ENCODE measurements at regions not wholly inside any gene's neighbourhood (a gene's known extent, or its start where the extent isn't known, plus 50 kb on each side); places are given as distances from the start of the nearest gene placed in this dataset.

DNA sequence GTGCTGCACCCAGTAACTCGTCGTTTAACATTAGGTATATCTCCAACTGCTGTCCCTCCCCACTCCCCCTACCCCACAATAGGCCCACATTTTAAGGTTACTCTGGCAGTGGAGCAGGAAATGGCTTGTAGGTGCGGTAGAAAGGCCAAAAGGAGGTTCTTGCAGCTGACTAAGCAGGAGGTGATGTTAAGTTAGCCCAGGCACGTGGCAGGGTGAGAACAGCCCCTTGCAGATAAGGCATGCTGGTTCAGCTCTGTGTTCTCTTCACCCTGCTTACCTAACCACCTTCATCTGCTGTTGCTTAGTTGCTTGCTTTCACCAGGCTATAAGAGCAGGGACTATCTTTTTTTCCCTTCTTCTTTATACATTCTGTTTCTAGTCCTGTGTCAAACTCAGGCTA is 1082.8 kb upstream of the RBFOX1 start:
- no peak for DNase-seq

DNA sequence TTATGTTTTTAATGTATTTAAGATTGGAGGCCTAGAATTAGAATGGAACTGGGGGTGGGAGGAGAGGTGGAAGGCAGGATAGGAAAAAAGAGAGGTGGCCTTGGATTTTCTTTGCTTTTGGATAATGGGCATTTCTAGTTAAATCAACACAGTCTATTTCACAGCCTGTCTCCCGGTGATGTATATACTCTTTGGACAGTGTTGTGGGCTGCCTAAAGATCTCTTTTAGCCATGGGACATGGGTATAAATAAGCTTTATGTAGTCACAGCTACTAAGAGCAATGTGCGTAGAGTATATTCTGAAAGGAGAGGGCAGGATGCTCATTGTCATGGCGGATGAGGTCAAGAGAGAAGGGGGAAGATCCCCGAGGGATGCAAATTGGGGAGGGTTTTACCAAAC is 1084.4 kb upstream of the RBFOX1 start:
- DNase-seq = no peak

DNA sequence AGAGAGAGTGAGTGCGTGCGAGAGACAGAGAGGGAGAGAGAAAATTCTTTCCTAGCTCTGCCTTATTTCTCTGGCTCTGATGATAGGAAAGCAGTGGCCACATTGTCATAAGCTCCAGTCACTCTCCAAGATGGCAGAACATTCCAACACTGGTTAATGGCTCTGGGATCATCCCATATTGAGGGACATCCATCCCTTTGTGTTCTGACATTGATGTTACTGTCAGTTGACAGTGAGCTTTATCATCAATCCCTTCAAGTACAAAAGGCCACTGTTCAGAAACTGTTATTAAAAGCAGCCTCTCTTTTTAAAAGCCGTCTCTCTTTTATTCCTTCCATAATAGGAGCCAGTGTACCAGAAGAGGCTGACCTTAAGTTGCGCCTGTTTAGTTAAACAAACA is 1084.9 kb upstream of the RBFOX1 start:
- no peak for DNase-seq

DNA sequence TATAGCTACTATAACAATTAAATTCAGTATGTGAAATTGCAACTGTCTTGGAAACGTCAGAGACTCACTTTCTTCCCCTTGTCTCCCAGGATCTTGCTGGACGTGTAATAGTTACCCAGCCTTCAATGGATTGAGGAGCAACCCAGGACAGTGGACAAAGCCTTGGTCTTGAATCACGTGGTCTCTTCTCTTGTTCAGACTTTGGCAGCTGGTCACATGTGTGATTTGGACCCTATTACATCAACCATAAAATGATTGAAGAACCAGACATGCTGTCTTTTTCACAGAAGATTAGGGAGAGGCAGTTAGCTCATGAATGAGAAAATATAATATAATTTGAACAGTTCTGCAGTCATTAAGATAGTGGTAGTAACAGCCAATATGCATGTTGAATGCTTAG is 1085.5 kb upstream of the RBFOX1 start:
- no peak for DNase-seq

DNA sequence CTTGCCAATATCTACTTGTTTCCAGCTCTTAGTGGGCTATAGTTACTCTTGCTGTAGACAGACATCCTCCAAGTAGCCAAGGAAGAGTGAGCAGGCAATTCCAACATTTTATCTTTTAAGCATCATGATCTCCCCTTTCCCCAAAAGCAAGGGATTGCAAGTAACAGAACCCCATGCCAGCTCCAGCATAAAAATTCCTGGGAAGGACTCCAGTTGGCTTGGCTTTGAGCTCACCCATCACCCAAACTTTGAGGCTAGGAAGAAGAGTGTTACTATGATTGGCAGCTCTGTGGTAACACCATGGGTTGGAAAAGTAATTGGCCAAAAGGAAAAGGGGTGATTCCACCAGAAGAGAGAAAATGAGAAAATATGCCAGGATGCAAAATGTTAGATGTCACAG is 1086.4 kb upstream of the RBFOX1 start:
- DNase-seq = no peak

DNA sequence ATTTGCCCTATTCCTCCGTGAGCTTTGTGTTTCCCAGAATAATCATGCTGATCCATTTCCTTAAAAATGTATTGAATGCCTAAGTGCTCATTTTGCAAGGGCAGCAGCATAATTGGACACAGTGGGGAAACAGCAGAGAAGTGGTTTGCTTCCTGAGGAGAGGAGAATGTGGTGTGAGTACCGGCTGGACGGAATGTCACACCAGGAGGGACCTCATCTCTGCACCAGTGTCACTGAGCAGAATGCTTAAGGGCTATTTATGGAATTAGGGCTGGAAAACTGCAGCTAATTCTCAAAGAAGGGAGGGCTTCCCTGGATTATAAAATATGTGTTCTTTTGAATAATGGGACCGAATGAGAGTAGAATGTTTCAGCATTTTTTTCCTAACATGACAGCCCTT is 1100.6 kb upstream of the RBFOX1 start:
- no peak for DNase-seq

DNA sequence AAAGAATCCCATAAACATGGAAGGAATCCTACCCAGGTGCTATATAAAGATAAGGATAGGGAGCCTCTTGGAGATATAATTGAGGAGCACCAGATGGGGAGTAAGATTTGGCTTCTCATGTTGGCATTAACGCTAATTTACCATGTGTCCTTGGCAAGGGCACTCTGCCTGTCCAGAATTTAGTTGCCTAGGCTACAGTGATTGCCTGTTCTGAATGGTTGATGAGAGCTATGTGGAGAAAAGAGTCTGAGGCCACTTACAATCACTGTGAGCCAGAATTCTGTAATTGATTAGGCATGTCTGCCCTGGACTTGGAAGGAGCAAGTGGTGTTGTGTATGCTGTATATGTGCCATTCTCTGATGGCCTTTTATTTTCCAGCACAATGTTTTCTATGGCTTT is 1101.2 kb upstream of the RBFOX1 start:
- no peak for DNase-seq

DNA sequence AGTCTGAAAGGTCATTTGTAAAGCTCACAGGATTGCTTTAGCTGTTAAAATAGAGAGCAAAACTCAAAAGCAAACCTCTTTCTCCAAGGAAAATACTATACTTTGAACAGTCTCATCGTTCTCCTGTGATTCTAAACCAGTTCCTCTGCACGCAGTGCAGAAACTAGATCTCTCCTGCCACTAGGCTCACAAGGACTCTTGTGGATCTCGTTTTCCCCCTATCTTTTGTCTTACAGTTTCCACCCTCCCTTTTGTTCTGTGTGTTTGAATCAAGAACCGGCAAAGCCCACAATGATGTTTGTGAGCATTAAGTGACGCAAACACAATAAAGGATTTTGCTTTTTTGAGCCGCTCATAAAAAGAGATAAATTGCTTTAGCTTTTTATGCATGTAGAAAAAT is 1103.5 kb upstream of the RBFOX1 start:
- DNase-seq = no peak

DNA sequence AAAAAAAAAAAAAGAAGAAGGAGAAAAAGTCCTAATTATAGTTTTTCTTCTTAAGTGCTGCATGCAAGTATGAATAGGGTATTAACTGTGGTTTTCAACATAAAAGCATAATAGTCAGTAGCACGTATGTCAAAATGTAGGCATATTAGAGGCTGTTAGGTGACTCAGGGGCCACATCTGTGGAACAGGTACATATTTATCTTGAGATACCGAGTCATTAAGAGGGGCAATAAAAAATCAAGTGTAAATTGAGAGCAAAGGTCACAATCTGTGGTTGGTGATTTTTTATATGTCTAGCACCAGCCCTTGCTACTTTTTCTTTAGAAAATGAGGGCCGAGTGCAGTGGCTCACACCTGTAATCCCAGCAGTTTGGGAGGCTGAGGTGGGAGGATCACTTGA is 1113.8 kb upstream of the RBFOX1 start:
- no peak for DNase-seq

DNA sequence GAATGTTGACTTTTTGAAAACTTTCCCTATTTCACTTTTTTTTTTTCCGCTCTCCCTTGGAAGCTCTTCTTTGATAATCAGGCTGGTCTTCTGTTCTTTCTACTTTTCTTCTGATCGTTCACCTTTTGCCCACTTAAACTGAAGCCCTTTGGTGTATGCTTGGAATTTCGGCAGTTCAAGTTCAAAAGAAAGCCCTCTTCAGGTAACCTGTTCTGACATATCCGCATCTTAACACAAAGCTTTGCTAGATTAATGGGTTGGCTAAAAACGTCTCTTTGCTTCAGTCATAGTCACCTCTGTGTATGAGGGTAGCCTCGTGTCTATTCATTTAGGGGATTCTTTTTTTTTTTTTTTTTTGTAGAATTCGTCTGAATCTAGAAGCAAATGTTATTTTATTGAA is 1115.8 kb upstream of the RBFOX1 start:
- DNase-seq = no peak

DNA sequence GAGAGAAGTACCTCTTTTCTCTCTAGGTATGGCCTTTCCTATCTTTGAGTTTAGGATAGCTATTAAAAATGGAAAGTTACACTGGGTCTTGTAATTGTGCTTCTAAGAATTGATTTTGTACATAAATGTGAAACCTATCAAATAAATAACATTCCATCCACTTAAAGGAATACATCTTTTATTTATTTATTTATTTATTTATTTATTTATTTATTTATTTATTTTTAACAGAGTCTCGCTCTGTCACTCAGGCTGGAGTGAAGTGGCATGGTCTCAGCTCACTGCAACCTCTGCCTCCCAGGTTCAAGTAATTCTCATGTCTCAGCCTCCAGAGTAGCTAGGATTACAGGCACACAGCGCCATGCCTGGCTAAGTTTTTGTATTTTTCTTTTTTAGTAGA is 1114.0 kb upstream of the EEF2KMT start:
- no peak for DNase-seq

DNA sequence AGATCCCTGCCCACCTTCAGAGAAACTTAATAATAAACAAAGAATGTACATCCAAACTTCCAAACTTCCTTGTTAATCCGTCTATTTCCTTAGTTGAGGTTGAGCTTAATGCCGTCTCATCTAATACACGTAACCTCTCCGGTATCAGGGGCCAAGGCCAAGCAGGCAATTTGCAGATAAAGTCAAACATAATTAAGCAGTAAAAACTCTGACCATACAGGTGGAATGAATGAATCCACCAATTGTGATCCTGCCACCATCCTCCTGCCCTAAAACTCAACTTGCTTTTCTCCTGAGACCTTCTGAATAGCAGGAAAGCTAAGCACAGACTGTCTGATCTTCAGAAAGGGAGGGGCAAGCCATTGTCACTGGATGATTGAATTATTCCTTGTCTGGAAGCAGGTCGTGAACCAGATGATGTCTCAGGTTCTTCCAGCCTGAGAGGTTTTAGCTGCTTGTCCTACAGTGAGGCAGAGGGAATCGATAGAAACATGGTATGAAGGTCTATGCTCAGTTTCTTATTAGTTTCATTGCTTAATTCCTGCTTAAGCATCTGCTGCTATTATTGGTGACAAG is 1111.8 kb upstream of the EEF2KMT start:
- no peak for DNase-seq

DNA sequence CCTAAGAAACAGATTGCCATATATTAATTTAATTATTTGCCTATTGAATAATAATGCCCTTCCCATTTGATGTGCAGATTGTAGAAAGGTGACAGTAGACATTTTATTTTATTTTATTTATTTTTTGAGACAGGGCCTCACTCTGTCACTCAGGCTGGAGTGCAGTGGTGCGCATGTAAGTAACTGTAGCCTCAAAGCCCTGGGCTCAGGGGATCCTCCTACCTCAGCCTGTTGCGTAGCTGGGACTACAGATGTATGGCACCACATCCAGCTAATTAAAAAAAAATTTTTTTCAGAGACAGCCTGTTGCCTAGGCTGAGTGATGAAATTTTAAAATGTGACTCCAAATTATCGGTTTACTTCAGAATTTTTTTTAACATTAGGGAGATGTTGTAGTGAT is 1110.0 kb upstream of the EEF2KMT start:
- no peak for DNase-seq

DNA sequence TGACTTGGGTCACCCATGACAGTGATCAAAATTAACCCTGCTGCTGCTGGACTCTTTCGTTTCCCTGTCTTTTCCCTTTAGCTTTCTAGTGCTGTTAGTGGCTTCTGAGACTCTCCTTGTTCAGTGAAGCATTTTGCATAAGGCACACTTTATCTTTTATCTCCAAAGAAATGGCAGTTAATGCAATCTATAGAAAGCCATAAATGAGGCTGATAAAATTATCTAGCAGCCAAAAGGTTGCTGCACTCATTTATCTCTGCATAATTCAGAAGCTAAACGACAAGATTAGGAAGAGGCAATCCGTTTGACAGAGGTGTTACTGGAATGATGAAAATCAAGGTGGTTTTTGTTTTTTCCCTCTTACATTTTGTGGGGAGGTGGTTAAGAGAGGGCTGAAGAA is 1109.5 kb upstream of the EEF2KMT start:
- DNase-seq = no peak

DNA sequence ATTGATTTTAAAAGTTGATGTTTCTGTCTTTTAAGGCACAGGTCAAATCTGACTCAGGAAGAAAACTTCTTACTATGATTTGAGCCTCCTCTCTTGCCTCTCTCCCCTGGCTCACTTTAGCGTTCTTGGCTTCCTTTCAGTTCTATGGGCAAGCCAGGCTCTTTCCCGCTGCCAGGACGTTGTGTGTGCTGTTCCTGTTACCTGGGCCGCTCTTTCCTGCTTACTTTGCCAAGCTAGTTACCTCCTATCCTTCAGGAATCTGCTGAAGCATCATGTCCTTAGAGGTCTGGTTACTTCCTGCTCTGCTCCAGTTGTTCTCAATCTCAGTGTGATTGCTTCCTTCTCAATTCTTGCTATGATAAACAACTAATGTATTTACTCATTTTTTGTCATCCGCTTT is 1108.5 kb upstream of the EEF2KMT start:
- DNase-seq = no peak

DNA sequence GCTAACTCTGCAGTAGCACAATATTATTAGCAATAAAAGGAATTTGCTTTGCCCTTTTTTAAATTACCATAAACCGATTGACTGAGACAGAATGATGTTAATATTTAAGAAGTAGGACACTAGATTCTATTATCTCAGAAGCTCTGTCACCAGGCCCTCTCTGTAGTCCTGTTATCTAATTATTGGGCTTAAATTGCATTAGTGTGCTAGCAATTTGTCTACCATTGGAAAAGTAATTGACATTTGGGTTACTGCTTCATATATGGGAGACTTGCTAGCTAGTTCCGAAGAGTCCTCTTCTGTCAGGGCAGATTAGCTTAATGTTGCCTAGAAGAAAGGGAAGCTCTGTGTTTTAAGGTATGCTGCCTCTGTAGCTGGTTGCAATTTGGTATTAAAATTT is 1107.3 kb upstream of the EEF2KMT start:
- DNase-seq = no peak

DNA sequence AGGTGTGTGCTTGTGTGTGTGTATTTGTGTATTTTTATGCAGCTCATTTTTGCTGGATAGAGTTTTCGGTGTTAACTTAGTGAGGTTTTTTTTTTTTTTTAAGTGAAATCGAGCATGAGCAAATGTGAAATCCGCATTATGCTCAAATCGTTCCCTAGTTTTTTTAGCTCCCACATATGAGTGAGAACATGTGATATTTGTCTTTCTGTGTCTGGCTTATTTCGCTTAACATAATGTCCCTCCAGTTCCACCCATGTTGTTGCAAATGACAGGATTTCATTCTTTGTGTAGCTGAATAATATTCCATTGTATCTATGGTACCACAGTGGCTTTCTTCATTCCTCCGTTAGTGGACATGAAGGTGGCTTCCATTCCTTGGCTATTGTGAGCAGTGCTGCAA is 1103.3 kb upstream of the EEF2KMT start:
- no peak for DNase-seq

DNA sequence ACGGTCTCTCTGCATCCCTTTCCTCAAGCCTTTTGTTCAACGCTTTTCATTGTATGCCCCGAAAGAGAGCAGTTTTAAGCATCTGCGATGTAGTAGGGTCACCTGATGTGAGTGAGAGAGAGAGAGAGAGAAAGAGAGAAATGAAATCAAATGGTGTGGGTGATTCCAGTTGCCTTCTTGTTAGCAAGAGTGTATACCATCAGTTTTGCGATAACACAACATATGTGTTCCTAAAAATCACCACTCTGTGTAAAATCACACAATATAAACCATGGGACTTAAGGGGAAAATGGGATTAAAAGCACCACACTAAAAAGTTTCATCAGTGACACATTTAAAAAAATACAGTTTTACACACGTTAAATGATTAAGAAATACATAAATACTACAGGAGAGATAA is 1102.7 kb upstream of the EEF2KMT start:
- DNase-seq = no peak

DNA sequence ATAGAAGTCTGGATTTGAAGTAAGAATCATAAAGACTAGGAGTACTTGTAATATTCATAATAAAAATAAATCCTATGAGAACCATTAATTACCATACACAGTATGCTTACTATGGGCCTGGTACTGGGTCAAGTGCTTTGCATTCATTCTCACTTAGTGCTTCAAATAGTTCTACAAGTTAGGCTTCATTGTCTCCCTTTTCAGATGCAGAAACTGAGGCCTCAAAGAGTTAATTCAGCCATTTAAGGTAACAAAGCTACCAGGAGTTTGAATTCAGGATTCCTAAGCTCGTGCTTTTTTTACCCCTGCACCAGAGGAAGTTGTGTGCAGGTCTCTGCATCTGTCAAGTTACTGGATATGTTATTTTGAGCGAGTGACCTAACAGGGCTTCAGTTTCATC is 1098.4 kb upstream of the EEF2KMT start:
- no peak for DNase-seq

DNA sequence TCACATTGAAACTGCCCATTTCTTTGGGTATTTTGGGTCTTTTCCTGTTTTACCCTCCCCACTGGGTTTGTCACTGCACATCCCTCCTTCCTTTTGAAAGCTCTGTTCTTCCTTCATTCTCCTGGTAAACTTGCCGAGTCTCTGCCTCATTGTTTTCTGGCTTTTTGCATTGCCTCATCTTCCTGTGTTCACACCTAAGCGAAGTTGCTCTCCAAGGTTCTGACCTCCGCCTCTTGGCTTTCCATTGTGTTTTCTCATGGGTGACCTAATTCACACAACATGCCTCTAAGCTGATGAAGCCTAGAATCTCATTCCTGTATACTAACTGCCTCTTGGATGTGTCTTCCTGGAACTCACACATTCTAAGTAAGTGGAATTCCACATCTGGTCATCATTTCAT is 1096.1 kb upstream of the EEF2KMT start:
- no peak for DNase-seq

DNA sequence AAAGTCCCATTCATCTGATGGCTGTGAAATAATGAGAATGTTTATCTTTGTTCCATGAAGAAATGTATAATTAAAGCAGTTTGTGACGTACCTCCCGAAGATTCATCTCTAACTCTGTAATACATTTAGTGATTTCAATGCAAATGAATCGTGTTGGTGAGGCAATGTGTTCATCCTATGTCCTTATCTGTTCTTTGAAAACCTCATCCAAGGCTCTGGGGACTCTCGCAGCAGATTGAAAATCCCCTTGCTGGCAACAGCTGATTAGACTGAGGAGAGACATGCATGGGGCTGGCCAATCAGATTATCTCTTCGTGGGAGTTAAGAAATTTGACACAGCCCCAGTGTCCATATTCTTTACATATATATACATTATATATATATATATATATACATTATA is 1095.4 kb upstream of the EEF2KMT start:
- no peak for DNase-seq

DNA sequence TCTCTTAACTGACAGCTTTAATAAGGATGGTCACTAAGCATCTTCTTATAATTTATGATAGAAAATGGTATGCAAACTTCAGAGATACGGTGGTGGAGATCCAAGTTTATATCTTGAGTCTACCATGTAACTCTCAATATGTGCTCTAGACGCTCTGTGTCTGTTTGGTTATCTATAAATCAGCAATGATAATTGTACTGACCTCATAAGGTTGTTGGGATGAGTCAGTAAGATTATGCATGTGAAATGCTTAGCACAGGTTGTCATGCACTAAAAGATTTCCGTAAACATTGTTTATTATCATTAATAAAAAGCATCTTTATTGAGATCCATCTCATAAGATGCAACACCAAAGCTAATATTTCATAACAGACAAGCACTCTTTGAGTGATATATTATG is 1094.9 kb upstream of the EEF2KMT start:
- no peak for DNase-seq

DNA sequence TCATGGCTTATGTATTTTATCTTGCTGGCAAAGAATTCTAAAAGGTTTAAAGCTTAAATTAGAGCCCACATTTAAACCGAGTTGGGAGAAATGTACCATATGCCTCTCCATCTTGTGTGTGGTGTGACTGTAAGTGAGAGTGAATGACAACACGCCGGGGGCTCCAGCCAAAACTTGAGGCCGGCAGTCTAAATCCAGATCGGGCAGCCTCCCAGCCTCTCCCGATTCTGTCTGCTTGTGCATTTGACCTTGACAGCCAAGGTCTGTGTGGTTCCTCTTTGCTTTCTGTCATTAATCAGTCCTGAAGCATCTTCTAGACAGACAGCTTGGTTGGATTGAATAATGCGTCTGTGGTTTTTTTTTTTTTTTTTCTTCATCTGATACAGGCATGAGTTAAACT is 1093.2 kb upstream of the EEF2KMT start:
- no peak for DNase-seq

DNA sequence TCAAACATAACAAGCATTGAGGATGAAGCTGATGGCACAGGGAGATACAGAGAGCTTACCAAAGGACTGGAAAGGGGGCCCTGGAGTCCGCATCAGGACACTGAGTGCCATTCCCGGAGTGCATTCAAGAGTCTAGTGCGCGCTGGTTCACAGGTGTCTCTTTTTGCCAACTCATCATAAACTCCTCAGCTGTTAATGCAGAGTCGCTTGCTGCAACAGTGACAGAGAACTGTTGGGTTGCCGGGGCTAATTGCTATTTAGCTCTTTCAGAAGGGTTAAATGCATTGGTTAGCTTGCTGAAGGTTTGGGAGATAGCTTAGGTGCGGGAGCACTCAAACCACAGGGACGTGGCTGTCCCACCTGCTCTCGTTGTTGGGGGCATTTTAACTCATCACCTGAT is 1091.6 kb upstream of the EEF2KMT start:
- DNase-seq = no peak

DNA sequence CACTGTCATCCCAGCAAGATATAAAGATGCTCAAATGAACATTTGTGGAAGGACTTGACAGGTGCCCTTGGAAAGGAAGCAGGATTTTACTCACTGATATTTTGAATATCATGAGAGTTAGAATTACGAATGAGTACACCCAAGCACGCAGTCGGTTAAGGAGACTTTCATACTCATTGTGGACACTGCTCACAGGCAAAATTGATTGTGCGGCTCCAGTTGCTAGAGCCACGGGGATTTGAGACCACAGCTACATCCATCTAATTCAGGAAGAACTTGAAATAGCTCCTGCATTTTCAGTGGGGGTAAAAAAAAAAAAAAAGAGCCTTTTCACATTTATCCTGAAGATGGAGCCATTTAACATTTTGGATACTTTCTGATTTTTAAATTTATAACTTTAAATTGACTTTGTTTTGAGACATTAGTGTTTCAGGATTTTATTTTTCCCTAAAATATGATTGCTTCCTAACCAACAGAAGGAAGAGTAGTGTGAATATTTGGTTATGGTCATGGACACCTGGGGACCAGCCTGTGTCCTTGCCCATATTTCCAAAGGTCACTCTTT is 1080.1 kb upstream of the EEF2KMT start:
- DNase-seq = no peak

DNA sequence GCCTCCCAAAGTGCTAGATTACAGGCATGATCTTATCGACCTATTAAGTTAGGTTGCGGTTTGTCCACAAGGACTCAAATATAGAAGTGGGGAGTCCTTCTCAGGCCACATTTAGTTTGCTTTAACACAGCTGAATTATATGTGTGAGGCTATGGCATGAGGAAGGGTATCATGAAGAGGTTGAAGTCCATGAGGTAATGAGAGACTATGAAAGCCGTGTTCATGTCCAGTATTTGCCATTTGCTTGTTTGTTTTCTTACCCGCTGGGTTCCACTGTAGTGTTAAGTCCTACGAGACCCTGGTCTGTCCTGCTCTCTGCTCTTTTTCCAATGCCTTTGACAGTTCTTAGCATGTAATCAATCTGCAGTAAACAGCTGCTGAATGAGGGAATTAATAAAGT is 1072.4 kb upstream of the EEF2KMT start:
- no peak for DNase-seq

All from stimulated activated CD4-positive, alpha-beta T cell treated with anti-CD3 and anti-CD28 coated beads, Interleukin-4, amount 100 ng/mL, for 4 hours (primary cell).